Nephron progenitor cell (in vitro differentiated cells): ENCODE measurements at regions not wholly inside any gene's neighbourhood (a gene's known extent, or its start where the extent isn't known, plus 50 kb on each side); places are given as distances from the start of the nearest gene placed in this dataset.

ENCODE experiments used
- DNase-seq: peaks from one replicate; pipeline ENCODE4 v3.0.0; 2021
- H3K27ac Mint-ChIP-seq: 2 replicates; pipeline ENCODE4 v1.8.0; 2021; ENCODE audit warnings: mild to moderate bottlenecking, moderate library complexity, mixed read lengths
- H3K27me3 Mint-ChIP-seq: 2 replicates; pipeline ENCODE4 v1.8.0; 2021; ENCODE audit warnings: mild to moderate bottlenecking, low read depth, mixed read lengths; ENCODE audit not compliant: poor library complexity
- H3K36me3 Mint-ChIP-seq: 2 replicates; pipeline ENCODE4 v1.8.0; 2021; ENCODE audit warnings: low read depth, mixed read lengths
- H3K4me1 Mint-ChIP-seq: 2 replicates; pipeline ENCODE4 v1.8.0; 2021; ENCODE audit warnings: mixed read lengths
- H3K4me3 Mint-ChIP-seq: 2 replicates; pipeline ENCODE4 v1.8.0; 2021; ENCODE audit warnings: mild to moderate bottlenecking, moderate library complexity, mixed read lengths
- H3K9me3 Mint-ChIP-seq: 2 replicates; pipeline ENCODE4 v1.8.0; 2021; ENCODE audit warnings: mild to moderate bottlenecking, moderate library complexity, mixed read lengths
- TF ChIP-seq, protein P1 (sequence below): fragments of 200-600 bp; sonication (generic); IDR thresholded peaks from 2 replicates; pipeline ENCODE4 v1.5.0; 2021; ENCODE audit warnings: antibody characterized with exemption

DNA sequence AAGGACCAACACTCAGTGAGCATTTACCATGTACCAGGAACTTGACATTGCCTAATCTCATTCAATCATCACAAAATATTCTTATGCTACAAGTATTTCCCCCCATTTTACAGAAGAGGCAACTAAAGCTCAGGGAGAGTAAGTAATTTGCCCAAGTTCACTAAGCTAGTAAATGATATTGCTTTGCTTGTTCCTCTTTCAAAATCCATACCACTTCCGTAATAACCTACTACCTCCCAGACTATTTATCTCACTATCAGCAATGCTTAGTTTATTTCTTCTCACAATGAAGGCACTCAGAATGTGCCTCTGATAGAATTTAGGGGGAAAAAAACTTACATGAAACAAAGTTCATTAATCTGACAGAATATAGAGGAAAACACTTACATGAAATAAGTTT, 1070.9 kb upstream of the FANCL start:
- no peaks in the 10 kb centered on the region for H3K9me3 Mint-ChIP-seq
- H3K4me1 Mint-ChIP-seq = peaks cover 9% of the 10 kb centered on the region
- H3K27me3 Mint-ChIP-seq = no peaks in the 10 kb centered on the region
- no peak overlapping the region for H3K27ac Mint-ChIP-seq
- H3K36me3 Mint-ChIP-seq = no peaks in the 10 kb centered on the region
- H3K4me3 Mint-ChIP-seq = no peak overlapping the region
- TF ChIP-seq, protein P1, sequence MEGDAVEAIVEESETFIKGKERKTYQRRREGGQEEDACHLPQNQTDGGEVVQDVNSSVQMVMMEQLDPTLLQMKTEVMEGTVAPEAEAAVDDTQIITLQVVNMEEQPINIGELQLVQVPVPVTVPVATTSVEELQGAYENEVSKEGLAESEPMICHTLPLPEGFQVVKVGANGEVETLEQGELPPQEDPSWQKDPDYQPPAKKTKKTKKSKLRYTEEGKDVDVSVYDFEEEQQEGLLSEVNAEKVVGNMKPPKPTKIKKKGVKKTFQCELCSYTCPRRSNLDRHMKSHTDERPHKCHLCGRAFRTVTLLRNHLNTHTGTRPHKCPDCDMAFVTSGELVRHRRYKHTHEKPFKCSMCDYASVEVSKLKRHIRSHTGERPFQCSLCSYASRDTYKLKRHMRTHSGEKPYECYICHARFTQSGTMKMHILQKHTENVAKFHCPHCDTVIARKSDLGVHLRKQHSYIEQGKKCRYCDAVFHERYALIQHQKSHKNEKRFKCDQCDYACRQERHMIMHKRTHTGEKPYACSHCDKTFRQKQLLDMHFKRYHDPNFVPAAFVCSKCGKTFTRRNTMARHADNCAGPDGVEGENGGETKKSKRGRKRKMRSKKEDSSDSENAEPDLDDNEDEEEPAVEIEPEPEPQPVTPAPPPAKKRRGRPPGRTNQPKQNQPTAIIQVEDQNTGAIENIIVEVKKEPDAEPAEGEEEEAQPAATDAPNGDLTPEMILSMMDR = no peak
- no peak for DNase-seq

- TF ChIP-seq, protein P1 = no peak
- no peak for DNase-seq
- no peaks in the 10 kb centered on the region for H3K36me3 Mint-ChIP-seq
- no peaks in the 10 kb centered on the region for H3K27me3 Mint-ChIP-seq
- peaks cover 6% of the 10 kb centered on the region for H3K4me1 Mint-ChIP-seq
- no peak overlapping the region for H3K4me3 Mint-ChIP-seq
- H3K9me3 Mint-ChIP-seq = no peaks in the 10 kb centered on the region
- no peak overlapping the region for H3K27ac Mint-ChIP-seq
Measured at GRCh38 chr2:59308108-59308507, 1067.0 kb upstream of the FANCL start.

DNA sequence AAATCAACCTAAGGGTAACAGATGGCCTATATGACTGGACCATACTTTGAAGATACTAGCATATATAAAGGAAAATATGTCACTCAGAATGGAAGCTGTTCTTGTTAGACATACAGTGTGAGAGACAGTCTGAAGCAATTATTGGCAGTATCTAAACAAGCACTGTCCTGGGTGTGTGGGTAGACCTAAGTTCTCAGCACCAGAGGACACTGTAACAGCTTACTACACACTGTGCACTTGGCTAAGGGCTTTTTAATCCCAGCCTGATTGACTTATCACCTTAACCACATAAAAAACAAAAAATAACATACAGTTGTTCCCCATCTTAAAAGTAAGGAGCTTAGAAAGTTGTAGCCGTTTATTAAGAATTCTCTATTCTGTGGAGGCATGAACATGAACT, 1066.1 kb upstream of the FANCL start:
- no peaks in the 10 kb centered on the region for H3K4me1 Mint-ChIP-seq
- no peaks in the 10 kb centered on the region for H3K36me3 Mint-ChIP-seq
- no peak for DNase-seq
- no peak overlapping the region for H3K27ac Mint-ChIP-seq
- TF ChIP-seq, protein P1 = no peak
- H3K4me3 Mint-ChIP-seq = no peak overlapping the region
- no peaks in the 10 kb centered on the region for H3K9me3 Mint-ChIP-seq
- H3K27me3 Mint-ChIP-seq = no peaks in the 10 kb centered on the region

DNA sequence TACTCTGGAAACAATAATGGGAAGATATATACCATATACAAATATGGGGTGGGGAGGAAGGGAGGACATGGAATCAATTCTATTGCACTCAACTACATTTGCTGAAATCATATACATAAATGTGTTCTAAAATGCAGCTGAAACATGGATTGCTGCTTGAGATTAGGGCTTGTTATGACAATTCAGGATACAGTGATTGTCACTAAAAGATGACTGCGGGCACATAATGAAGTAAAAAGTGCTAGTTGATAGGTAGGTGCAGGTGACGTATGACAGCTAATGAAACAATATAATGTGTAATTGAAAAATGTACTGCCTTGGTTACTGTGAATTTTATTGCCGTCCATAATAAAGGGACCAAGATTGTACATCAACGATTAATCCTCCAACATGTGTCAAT, 1062.1 kb upstream of the FANCL start:
- Mint-ChIP-seq H3K27me3 (no peaks in the 10 kb centered on the region), H3K4me1 (peaks cover 10% of the 10 kb centered on the region), H3K9me3 (no peaks in the 10 kb centered on the region), H3K27ac (no peak overlapping the region), H3K36me3 (no peaks in the 10 kb centered on the region), H3K4me3 (no peak overlapping the region)
- TF ChIP-seq, protein P1 = no peak
- DNase-seq = no peak

- H3K4me3 Mint-ChIP-seq = no peak overlapping the region
- peaks cover 16% of the 10 kb centered on the region for H3K4me1 Mint-ChIP-seq
- DNase-seq = no peak
- H3K27me3 Mint-ChIP-seq = no peaks in the 10 kb centered on the region
- TF ChIP-seq, protein P1 = no peak
- H3K9me3 Mint-ChIP-seq = no peaks in the 10 kb centered on the region
- no peaks in the 10 kb centered on the region for H3K36me3 Mint-ChIP-seq
- no peak overlapping the region for H3K27ac Mint-ChIP-seq
Measured at GRCh38 chr2:59302683-59303082, 1061.6 kb upstream of the FANCL start.

DNA sequence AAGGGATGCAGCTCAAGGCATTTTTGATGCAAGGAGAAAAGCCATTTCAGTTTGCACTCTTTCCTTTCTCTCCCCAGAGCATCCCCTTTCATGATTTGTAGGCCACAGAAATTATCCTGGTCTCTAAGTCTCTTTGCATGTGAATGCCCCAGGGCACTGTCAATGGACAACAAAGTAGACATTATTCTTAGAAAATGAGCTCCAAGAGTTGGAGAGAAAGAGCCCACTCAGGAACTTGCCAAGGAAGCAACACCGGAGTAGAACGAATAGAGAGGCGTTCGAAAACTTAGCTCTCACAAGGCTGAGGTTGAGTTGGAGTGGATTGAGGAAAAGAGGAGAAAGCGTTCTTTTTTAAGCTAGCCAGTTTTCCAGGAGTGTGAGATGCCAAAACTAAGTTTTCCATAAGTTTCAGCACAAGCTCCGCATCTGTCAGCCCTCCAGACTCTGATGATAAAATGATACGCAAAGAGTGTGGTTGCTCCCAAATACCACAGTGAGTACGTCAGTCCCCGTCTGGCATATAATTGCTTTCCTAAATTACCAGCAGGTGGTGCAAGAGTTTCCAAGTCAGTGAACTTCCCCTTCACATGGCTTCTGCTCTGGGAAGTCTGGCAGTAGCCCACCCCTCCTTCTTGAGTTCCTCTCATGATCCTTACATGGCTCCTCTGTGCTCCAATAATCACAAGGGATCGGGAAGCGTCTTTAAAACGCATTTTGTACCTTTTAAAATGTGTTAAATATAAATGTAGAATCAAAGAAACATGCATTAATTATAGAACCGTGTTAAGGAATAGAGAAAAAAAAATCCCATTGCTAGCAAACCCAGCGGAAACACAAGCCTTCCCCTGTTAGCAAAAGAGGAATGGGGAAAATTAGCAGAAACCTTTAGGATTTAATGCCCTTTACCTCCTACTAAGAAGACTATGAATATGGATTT, 1060.6 kb upstream of the FANCL start:
- H3K4me1 Mint-ChIP-seq = peaks cover 20% of the 10 kb centered on the region
- H3K27ac Mint-ChIP-seq = no peak overlapping the region
- no peaks in the 10 kb centered on the region for H3K9me3 Mint-ChIP-seq
- no peaks in the 10 kb centered on the region for H3K36me3 Mint-ChIP-seq
- DNase-seq = peak; percentile 46
- no peak overlapping the region for H3K4me3 Mint-ChIP-seq
- H3K27me3 Mint-ChIP-seq = no peaks in the 10 kb centered on the region
- TF ChIP-seq, protein P1 = peak; percentile 65
